Gastroesophageal sphincter (tissue), 3 donors: ENCODE measurements at regions not wholly inside any gene's neighbourhood (a gene's known extent, or its start where the extent isn't known, plus 50 kb on each side); places are given as distances from the start of the nearest gene placed in this dataset.

ENCODE experiments used
- CTCF ChIP-seq, 4 experiments: fragments of 200-600 bp in 2 of 4; fragments of 450-650 bp in 2 of 4; sonication (generic) in 1 of 4; IDR thresholded peaks; one replicate each; pipeline ENCODE4 v1.5.1; 2017 to 2019; ENCODE audit warnings: antibody characterized with exemption in 4 of 4, mild to moderate bottlenecking in 2 of 4, moderate library complexity in 2 of 4
- EP300 ChIP-seq: sonication (generic); formaldehyde crosslinking; IDR thresholded peaks from one replicate; pipeline ENCODE4 v1.6.1; 2017; ENCODE audit warnings: antibody characterized with exemption, mild to moderate bottlenecking
- POLR2A ChIP-seq, 2 donors: fragments of 450-650 bp; IDR thresholded peaks; one replicate each; pipeline ENCODE4 v1.6.1; 2017; ENCODE audit warnings: antibody characterized with exemption in 2 of 2, mild to moderate bottlenecking in 2 of 2, moderate library complexity in 1 of 2

- no peak for TF ChIP-seq CTCF (IDR thresholded peaks at IDR 0.05)
- TF ChIP-seq EP300, result no peak
- no peak for TF ChIP-seq POLR2A (IDR thresholded peaks at IDR 0.05)
These were observed 399.5 kb upstream of the TNRC6C start for GRCh38 chr17:77558846-77559626.
